ENCODE measurements at regions not wholly inside any gene's neighbourhood (a gene's known extent, or its start where the extent isn't known, plus 50 kb on each side); places are given as distances from the start of the nearest gene placed in this dataset.

DNA sequence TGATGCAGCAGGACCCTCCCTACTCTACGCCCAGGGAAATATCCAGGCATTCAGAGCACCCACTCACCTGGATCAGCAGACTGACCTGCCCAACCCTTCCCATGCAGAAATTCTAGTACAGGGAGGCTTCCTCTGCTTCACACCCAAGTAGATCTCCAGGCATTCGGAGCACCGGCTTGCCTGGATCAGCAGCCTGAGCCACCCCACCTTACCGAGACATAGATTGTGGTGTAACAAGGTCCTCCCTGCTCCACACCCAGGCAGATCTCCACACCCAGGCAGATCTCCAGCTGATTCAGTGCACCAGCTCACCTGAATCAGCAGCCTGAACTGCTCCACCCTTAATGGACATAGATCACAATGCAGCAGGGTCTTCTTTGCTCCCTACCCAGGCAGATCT lies 215.1 kb upstream of the CPEB2 start:
- TF ChIP-seq ZNF274 (IDR thresholded peaks at IDR 0.05; ENCODE audit: low read depth, low read length) = no peak
- TF ChIP-seq SUZ12 (IDR thresholded peaks at IDR 0.05; ENCODE audit: extremely low read depth, insufficient read depth, insufficient read length) = no peak

All from NT2/D1 (cell line).